Gastroesophageal sphincter (tissue), 3 donors: ENCODE measurements at regions not wholly inside any gene's neighbourhood (a gene's known extent, or its start where the extent isn't known, plus 50 kb on each side); places are given as distances from the start of the nearest gene placed in this dataset.

Experiments
- EP300 ChIP-seq: sonication (generic); formaldehyde crosslinking; IDR thresholded peaks from one replicate; pipeline ENCODE4 v1.6.1; 2017; ENCODE audit warnings: antibody characterized with exemption, mild to moderate bottlenecking
- TF ChIP-seq, protein P1 (sequence below), 4 experiments: fragments of 200-600 bp in 2 of 4; fragments of 450-650 bp in 2 of 4; sonication (generic) in 1 of 4; IDR thresholded peaks; one replicate each; pipeline ENCODE4 v1.5.1; 2017 to 2019; ENCODE audit warnings: antibody characterized with exemption in 4 of 4, mild to moderate bottlenecking in 2 of 4, moderate library complexity in 2 of 4

DNA sequence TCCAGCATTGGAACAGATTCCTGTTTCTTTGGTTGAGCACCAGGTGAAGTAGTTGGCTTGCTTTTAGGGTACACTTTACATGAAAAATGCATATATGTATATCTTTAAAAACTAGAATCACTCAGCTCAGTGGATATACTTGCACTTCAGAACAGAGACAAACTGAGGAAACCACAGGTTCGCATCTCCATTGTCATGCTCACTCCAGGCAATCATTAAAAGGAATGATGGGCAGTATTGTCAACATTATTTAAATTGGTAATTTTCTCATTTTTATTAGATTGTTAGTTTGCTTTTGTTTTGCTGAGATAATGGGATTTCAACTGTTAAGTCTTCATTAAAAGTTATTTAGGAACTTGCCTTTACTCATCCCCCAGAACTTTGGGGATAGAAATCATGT, 71.0 kb upstream of the NELL2 start:
- no peak for TF ChIP-seq EP300
- TF ChIP-seq, protein P1, sequence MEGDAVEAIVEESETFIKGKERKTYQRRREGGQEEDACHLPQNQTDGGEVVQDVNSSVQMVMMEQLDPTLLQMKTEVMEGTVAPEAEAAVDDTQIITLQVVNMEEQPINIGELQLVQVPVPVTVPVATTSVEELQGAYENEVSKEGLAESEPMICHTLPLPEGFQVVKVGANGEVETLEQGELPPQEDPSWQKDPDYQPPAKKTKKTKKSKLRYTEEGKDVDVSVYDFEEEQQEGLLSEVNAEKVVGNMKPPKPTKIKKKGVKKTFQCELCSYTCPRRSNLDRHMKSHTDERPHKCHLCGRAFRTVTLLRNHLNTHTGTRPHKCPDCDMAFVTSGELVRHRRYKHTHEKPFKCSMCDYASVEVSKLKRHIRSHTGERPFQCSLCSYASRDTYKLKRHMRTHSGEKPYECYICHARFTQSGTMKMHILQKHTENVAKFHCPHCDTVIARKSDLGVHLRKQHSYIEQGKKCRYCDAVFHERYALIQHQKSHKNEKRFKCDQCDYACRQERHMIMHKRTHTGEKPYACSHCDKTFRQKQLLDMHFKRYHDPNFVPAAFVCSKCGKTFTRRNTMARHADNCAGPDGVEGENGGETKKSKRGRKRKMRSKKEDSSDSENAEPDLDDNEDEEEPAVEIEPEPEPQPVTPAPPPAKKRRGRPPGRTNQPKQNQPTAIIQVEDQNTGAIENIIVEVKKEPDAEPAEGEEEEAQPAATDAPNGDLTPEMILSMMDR (IDR thresholded peaks at IDR 0.05): no peak
